Activated naive CD8-positive, alpha-beta T cell treated with anti-CD3 and anti-CD28 coated beads, Interleukin-2, amount 10 ng/mL, durations not matched to agents 7 days and 5 days (primary cell): ENCODE measurements at regions not wholly inside any gene's neighbourhood (a gene's known extent, or its start where the extent isn't known, plus 50 kb on each side); places are given as distances from the start of the nearest gene placed in this dataset.

Experiments
- ATAC-seq: fragments of 150-1000 bp; cut with Tn5 transposase; one replicate; pipeline ENCODE4 v1.10.0; 2021; ENCODE audit warnings: low read depth, moderate library complexity
- POLR2A ChIA-PET: fragments of 350-600 bp; sonication (Branson Sonifier 250); formaldehyde crosslinking; loops from one replicate; lab custom pipeline; 2021; ENCODE audit warnings: antibody characterized with exemption; lab: Charles Lee
- DNase-seq: peaks from one replicate; pipeline ENCODE4 v3.0.0; 2021
- H3K27ac Mint-ChIP-seq: one replicate; pipeline ENCODE4 v1.8.0; 2022; ENCODE audit warnings: mild to moderate bottlenecking, mixed read lengths
- H3K27me3 Mint-ChIP-seq: one replicate; pipeline ENCODE4 v1.8.0; 2022; ENCODE audit warnings: mild to moderate bottlenecking, moderate library complexity, mixed read lengths
- H3K36me3 Mint-ChIP-seq: one replicate; pipeline ENCODE4 v1.8.0; 2021; ENCODE audit warnings: mild to moderate bottlenecking, mixed read lengths
- H3K4me1 Mint-ChIP-seq: one replicate; pipeline ENCODE4 v1.8.0; 2021; ENCODE audit warnings: mixed read lengths
- H3K4me3 Mint-ChIP-seq: one replicate; pipeline ENCODE4 v1.8.0; 2022; ENCODE audit warnings: mild to moderate bottlenecking, moderate library complexity, mixed read lengths
- H3K9me3 Mint-ChIP-seq: one replicate; pipeline ENCODE4 v1.8.0; 2021; ENCODE audit warnings: mixed read lengths

DNA sequence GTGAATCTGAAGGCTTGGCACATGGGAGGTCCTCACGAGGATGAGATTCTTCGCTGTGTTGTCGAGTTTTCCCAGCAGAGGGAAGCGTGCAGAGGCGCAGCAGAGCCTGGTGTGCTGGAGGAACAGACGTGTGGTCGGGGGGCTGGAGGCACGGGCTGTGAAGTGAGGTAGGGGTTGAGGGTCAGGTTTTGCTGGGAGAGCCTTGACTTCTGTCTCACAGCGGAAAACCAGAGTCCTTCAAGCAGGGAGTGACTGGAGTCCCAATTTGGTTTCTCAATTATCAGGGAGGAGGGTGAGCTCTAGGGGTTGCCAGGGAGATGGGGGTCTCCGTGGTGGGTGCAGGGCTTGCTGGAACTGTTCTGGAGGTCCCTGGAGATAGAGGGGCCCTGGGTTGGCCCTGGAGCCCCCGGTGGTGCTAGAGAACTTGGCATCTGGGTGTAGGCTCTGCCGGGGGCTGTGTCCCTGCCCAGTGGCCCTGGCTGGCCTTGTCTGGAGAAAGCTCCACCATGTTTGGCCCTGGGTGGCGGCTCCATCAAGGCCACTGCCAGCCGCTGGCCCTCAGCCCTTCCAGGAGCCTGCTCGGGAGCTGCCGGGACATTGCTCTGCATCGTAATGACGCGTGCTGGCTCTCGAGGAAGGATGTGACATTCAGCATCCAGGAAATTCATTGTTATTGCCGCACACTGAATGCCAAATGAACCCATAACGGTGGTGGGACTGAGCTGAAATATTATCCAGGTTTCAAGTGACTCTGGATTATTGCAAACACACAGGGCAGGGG is 215.7 kb downstream of the KIF26A start:
- no peak overlapping the region for H3K27ac Mint-ChIP-seq
- no peaks in the 10 kb centered on the region for H3K4me1 Mint-ChIP-seq
- H3K36me3 Mint-ChIP-seq, result no peaks in the 10 kb centered on the region
- DNase-seq (peak; percentile 19), ATAC-seq (no peak)
- H3K9me3 Mint-ChIP-seq, result no peaks in the 10 kb centered on the region
- H3K27me3 Mint-ChIP-seq, result peaks cover 1% of the 10 kb centered on the region
- no peak overlapping the region for H3K4me3 Mint-ChIP-seq
- POLR2A ChIA-PET, result no interaction called here

DNA sequence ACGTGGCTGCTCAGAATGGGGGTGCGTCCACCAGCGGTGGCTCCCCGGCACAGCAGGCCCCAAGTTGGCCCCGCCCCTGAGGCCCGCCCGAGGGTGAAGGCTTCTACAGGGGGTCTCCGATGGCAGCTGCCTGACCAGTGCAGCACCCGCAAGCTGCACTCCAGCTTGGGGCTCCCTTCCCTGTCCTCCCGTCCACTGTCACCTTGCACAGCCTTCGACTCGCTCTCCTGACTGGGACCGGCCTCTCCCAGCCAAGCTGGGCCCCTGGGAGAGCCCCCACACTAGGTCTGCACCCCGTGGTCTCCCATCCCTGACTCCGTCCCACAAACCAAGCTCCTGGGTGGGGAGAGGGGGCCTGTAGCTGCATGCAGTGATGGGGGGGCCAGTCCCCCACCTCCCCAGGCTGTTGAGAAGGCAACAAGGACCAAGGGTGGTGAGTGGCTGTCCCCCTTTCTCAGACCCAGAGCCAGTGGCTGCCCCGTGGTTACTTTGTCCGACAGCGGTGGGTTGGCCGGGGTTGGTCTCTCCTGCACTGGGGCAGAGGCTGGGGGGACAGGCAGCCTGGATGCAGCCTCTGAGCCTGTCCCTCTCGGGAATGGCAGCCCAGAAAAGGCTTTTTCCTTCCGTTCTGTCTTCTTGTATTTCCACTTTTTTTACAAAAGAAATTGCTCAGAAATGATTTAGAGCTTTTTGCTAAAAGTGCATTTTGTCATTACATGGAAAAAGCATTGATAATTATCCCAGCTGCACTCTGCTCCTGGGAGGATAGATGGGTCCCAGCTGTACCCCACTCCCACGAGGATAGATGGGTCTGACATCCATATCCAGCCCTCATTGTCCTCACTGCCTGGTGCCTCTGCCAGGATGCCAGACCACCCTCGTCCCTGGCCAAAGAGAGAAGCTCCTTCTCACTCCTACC is 217.0 kb downstream of the KIF26A start:
- no peak for ATAC-seq
- no peak overlapping the region for H3K4me3 Mint-ChIP-seq
- DNase-seq, result peak; percentile 22
- H3K36me3 Mint-ChIP-seq, result no peaks in the 10 kb centered on the region
- H3K27me3 Mint-ChIP-seq, result peaks cover 1% of the 10 kb centered on the region
- POLR2A ChIA-PET, result no interaction called here
- H3K27ac Mint-ChIP-seq, result no peak overlapping the region
- H3K9me3 Mint-ChIP-seq, result no peaks in the 10 kb centered on the region
- H3K4me1 Mint-ChIP-seq, result no peaks in the 10 kb centered on the region

GRCh38 chr14:104356020-104356737 is 217.8 kb downstream of the KIF26A start:
- no peaks in the 10 kb centered on the region for H3K36me3 Mint-ChIP-seq
- ATAC-seq (no peak), DNase-seq (peak; percentile 17)
- H3K4me3 Mint-ChIP-seq, result no peak overlapping the region
- H3K27ac Mint-ChIP-seq, result no peak overlapping the region
- H3K9me3 Mint-ChIP-seq, result no peaks in the 10 kb centered on the region
- no peaks in the 10 kb centered on the region for H3K4me1 Mint-ChIP-seq
- H3K27me3 Mint-ChIP-seq, result peaks cover 1% of the 10 kb centered on the region
- POLR2A ChIA-PET, result no interaction called here

GRCh38 chr14:104356738-104357688 is 218.6 kb downstream of the KIF26A start:
- DNase-seq, result peak; percentile 17
- H3K9me3 Mint-ChIP-seq, result no peaks in the 10 kb centered on the region
- no peaks in the 10 kb centered on the region for H3K36me3 Mint-ChIP-seq
- POLR2A ChIA-PET, result no interaction called here
- no peaks in the 10 kb centered on the region for H3K4me1 Mint-ChIP-seq
- ATAC-seq, result no peak
- no peak overlapping the region for H3K27ac Mint-ChIP-seq
- H3K4me3 Mint-ChIP-seq, result no peak overlapping the region
- H3K27me3 Mint-ChIP-seq, result peaks cover 1% of the 10 kb centered on the region

- Mint-ChIP-seq H3K9me3 (no peaks in the 10 kb centered on the region), H3K36me3 (no peaks in the 10 kb centered on the region), H3K4me1 (no peaks in the 10 kb centered on the region), H3K27ac (no peak overlapping the region), H3K27me3 (no peaks in the 10 kb centered on the region), H3K4me3 (no peak overlapping the region)
- DNase-seq (peak; percentile 23), ATAC-seq (no peak)
- POLR2A ChIA-PET, result no interaction called here
Measured at GRCh38 chr14:104357689-104358527, 219.5 kb downstream of the KIF26A start.

DNA sequence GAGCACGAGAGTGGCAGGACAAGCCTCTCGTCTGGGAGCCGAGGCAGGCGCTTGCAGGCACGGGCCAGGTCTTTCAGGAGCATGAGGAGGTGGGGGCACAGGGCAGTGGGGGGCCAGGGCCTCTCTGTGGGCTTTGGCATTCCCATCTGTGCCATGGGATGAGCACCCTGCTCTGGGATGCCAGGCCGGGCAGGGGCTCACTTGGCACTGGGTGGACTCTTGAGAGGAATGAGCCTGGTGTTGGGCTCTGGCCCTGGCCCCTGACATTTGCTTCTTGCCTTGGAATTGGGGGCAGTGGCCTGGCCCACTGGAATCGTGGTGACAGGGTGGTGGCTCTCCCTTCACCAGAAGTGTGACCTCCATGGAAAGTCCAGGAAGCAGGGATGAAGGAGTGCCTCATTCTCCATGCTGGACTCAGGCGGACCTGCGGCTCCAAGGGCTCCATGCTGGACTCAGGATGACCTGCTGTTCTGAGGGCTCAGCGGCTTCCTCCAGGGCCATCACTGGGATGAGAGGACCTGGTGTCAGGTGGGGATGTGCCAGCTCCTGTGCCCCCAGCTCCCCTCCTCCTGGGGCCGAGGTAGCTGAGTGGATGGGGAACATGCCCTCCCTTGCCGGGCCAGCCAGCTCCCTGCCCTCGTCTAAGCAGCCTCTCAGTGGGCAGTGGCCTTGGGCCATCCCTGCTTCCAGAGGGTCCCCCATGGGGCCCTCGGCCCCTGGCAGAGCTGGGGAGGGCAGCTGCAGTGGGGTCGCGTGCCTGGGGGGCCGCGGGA is 220.3 kb downstream of the KIF26A start:
- POLR2A ChIA-PET, result no interaction called here
- H3K36me3 Mint-ChIP-seq, result no peaks in the 10 kb centered on the region
- no peaks in the 10 kb centered on the region for H3K27me3 Mint-ChIP-seq
- DNase-seq (peak; percentile 21), ATAC-seq (no peak)
- H3K27ac Mint-ChIP-seq, result no peak overlapping the region
- no peaks in the 10 kb centered on the region for H3K9me3 Mint-ChIP-seq
- H3K4me3 Mint-ChIP-seq, result no peak overlapping the region
- no peaks in the 10 kb centered on the region for H3K4me1 Mint-ChIP-seq

DNA sequence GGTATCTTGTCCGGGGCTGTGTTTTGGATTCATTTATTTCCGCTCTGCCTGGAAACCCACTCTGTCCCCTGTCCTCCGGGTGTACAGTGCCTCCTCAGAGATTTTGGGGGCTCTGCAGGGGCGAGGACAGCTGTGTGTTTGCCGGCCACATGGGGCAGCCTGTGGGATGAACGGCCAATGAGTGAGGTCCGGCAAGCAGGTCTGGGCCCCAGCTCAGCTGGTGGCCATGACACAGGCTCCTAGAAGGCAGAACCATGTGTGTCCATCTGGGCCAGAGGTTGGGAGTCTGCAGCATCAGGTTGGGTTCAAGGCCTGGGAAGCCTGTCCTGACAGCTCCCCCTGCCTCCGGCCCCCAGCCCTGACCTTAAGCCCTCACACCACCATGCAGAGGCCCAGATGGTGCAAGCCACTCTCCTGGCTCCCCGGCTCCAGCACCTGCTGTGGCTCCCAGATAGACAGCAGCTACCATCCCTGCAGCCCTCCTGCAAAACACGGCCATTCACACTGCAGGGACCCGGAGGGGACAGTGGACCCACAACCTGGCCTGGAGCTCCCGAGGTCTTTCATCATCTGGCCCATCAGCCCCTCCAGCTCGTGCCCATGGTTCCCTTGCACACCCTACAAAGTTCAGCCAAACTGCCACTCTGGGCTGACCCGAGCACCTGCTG is 220.1 kb upstream of the C14orf180 start:
- Mint-ChIP-seq H3K36me3 (no peaks in the 10 kb centered on the region), H3K27me3 (no peaks in the 10 kb centered on the region), H3K9me3 (no peaks in the 10 kb centered on the region), H3K4me1 (no peaks in the 10 kb centered on the region), H3K4me3 (no peak overlapping the region), H3K27ac (no peak overlapping the region)
- peak; percentile 22 for DNase-seq
- POLR2A ChIA-PET, result no interaction called here
- ATAC-seq, result no peak

DNA sequence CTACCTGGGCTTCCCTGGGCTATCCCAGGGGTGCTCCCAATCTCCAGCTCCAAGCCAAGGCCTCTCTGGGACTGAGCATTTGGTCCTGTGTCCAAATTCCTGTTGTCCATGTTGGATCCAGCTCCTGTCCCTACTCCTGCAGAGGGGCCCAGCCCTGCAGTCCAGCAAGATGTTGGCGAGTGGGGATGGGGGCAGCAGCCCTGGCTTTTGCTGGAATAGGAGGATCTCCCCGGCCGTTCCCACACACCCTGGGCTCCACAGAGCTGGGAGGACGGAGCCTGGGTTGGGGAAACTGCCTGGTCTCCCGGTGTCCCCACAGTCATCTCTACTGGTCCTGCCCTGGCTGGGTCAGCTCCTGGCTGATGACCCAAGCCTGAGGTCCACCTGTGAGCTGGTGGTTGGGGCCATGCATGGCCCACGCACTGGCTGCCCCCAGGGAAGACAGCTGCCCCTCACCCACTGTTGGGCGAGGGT is 219.6 kb upstream of the C14orf180 start:
- Mint-ChIP-seq H3K27me3 (no peaks in the 10 kb centered on the region), H3K4me1 (no peaks in the 10 kb centered on the region), H3K36me3 (no peaks in the 10 kb centered on the region), H3K4me3 (no peak overlapping the region), H3K9me3 (no peaks in the 10 kb centered on the region), H3K27ac (no peak overlapping the region)
- DNase-seq (no peak), ATAC-seq (no peak)
- POLR2A ChIA-PET, result no interaction called here

- H3K9me3 Mint-ChIP-seq, result no peaks in the 10 kb centered on the region
- H3K36me3 Mint-ChIP-seq, result no peaks in the 10 kb centered on the region
- no peaks in the 10 kb centered on the region for H3K4me1 Mint-ChIP-seq
- no peak overlapping the region for H3K27ac Mint-ChIP-seq
- ATAC-seq (no peak), DNase-seq (peak; percentile 20)
- H3K27me3 Mint-ChIP-seq, result no peaks in the 10 kb centered on the region
- no peak overlapping the region for H3K4me3 Mint-ChIP-seq
- POLR2A ChIA-PET, result no interaction called here
Measured at GRCh38 chr14:104360501-104360900, 219.1 kb upstream of the C14orf180 start.

- Mint-ChIP-seq H3K36me3 (no peaks in the 10 kb centered on the region), H3K9me3 (no peaks in the 10 kb centered on the region), H3K4me1 (no peaks in the 10 kb centered on the region), H3K4me3 (no peak overlapping the region), H3K27ac (no peak overlapping the region), H3K27me3 (no peaks in the 10 kb centered on the region)
- POLR2A ChIA-PET, result no interaction called here
- DNase-seq (peak; percentile 19), ATAC-seq (no peak)
Measured at GRCh38 chr14:104361101-104361591, 218.4 kb upstream of the C14orf180 start.
